ENCODE measurements at regions not wholly inside any gene's neighbourhood (a gene's known extent, or its start where the extent isn't known, plus 50 kb on each side); places are given as distances from the start of the nearest gene placed in this dataset.

DNA sequence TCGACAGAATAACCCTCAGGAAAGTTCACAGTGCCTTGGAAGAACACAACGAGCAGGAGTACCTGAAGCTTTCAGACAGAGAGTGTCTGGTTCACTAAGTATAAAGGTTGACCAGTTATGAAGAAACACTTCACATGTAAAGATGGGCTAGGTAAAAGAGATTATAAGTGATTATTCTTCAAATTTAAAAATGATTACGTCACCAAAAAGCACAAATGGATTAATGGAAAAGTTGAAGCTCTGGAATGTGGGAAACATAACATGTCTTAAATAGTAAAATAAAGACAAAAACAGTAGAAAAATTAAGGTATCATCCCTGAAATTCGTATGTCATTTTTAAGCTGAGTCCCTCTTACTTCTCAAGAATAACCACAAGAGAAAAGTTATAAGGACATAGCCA lies 643.9 kb upstream of the KLF12 start:
- TF ChIP-seq POLR2A (IDR thresholded peaks at IDR 0.05) (no peak), EP300 (IDR thresholded peaks at IDR 0.05) (no peak)
- TF ChIP-seq, protein P1, sequence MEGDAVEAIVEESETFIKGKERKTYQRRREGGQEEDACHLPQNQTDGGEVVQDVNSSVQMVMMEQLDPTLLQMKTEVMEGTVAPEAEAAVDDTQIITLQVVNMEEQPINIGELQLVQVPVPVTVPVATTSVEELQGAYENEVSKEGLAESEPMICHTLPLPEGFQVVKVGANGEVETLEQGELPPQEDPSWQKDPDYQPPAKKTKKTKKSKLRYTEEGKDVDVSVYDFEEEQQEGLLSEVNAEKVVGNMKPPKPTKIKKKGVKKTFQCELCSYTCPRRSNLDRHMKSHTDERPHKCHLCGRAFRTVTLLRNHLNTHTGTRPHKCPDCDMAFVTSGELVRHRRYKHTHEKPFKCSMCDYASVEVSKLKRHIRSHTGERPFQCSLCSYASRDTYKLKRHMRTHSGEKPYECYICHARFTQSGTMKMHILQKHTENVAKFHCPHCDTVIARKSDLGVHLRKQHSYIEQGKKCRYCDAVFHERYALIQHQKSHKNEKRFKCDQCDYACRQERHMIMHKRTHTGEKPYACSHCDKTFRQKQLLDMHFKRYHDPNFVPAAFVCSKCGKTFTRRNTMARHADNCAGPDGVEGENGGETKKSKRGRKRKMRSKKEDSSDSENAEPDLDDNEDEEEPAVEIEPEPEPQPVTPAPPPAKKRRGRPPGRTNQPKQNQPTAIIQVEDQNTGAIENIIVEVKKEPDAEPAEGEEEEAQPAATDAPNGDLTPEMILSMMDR (IDR thresholded peaks at IDR 0.05): no peak

All from ovary (tissue), 3 donors.